Fibroblast of lung (primary cell): ENCODE measurements at regions not wholly inside any gene's neighbourhood (a gene's known extent, or its start where the extent isn't known, plus 50 kb on each side); places are given as distances from the start of the nearest gene placed in this dataset.

Experiments used
- CTCF ChIP-seq, 2 donors: IDR thresholded peaks in 1 of 2; conservative IDR thresholded peaks in 1 of 2; 1 replicate in 1 of 2; 2 replicates in 1 of 2; pipeline ENCODE4 v1.5.1; 2011 to 2012; ENCODE audit warnings: low read length in 2 of 2, control low read depth in 1 of 2, inconsistent platforms in 1 of 2, low read depth in 1 of 2, mild to moderate bottlenecking in 1 of 2
- EZH2 ChIP-seq: IDR thresholded peaks from 2 replicates; pipeline ENCODE4 v1.5.1; 2012; ENCODE audit warnings: low read length, control low read depth, mild to moderate bottlenecking; ENCODE audit errors: missing control alignments

GRCh38 chr7:111672901-111673300, 110.6 kb upstream of the IMMP2L start:
- no peak for TF ChIP-seq CTCF (conservative IDR thresholded peaks at IDR 0.05 in 1 of 2, IDR thresholded peaks at IDR 0.05 in 1 of 2; ENCODE audit: low read depth in 1 of 2, low read length in 2 of 2)
- no peak for TF ChIP-seq EZH2
